ENCODE measurements at regions not wholly inside any gene's neighbourhood (a gene's known extent, or its start where the extent isn't known, plus 50 kb on each side); places are given as distances from the start of the nearest gene placed in this dataset.

DNA sequence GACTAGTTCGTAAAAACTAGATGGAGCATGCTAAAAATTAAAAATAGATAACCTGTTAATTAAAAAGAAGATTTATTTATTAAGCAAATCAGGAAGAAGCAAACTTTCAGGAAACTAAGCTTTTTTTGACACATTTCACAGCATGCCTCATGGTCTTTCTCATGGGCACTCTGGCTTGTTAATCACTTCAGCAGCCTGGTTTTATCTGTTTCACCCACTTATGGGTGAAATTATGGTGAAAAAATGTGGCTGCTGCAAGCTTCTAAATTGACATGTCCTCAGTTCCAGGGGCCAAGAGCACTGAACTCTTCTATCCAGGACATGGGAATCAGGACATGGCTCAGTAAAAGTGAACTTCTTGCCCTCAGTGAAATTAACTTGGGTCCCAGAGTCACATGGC, 468.6 kb upstream of the SYT1 start:
- H3K9ac ChIP-seq (ENCODE audit: low read length), result no peak overlapping the region
- H3K27me3 ChIP-seq (replicated peaks; ENCODE audit: insufficient read depth, low read length), result no peaks in the 10 kb centered on the region
- H3K9me3 ChIP-seq (replicated peaks; ENCODE audit: insufficient read depth, low read length), result no peaks in the 10 kb centered on the region
- H3K79me2 ChIP-seq (ENCODE audit: low read length), result no peaks in the 10 kb centered on the region
- H3K36me3 ChIP-seq (replicated peaks; ENCODE audit: insufficient read depth, low read length), result no peaks in the 10 kb centered on the region
- no peak overlapping the region for H2AFZ ChIP-seq (ENCODE audit: low read length)
- no peaks in the 10 kb centered on the region for H3F3A ChIP-seq (ENCODE audit: insufficient read depth, low read length)
- no peak for DNase-seq
- H3K9me2 ChIP-seq (replicated peaks; ENCODE audit: insufficient read depth, low read length), result no peaks in the 10 kb centered on the region
- no peak overlapping the region for H3K4me2 ChIP-seq (ENCODE audit: low read depth, low read length)
- no peak overlapping the region for H3K4me3 ChIP-seq (ENCODE audit: low read length)
- H3K4me1 ChIP-seq (ENCODE audit: low read length), result no peaks in the 10 kb centered on the region
- TF ChIP-seq EZH2 (optimal IDR thresholded peaks at IDR 0.05; ENCODE audit: low read depth, low read length) (no peak), EZH2phosphoT487 (IDR thresholded peaks at IDR 0.05; ENCODE audit: low read length) (no peak)
- TF ChIP-seq, protein P1, sequence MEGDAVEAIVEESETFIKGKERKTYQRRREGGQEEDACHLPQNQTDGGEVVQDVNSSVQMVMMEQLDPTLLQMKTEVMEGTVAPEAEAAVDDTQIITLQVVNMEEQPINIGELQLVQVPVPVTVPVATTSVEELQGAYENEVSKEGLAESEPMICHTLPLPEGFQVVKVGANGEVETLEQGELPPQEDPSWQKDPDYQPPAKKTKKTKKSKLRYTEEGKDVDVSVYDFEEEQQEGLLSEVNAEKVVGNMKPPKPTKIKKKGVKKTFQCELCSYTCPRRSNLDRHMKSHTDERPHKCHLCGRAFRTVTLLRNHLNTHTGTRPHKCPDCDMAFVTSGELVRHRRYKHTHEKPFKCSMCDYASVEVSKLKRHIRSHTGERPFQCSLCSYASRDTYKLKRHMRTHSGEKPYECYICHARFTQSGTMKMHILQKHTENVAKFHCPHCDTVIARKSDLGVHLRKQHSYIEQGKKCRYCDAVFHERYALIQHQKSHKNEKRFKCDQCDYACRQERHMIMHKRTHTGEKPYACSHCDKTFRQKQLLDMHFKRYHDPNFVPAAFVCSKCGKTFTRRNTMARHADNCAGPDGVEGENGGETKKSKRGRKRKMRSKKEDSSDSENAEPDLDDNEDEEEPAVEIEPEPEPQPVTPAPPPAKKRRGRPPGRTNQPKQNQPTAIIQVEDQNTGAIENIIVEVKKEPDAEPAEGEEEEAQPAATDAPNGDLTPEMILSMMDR (IDR thresholded peaks at IDR 0.05; ENCODE audit: low read length), result no peak
- no peaks in the 10 kb centered on the region for H4K20me1 ChIP-seq (ENCODE audit: insufficient read depth, low read length)
- no peak overlapping the region for H3K27ac ChIP-seq (ENCODE audit: low read length)

DNA sequence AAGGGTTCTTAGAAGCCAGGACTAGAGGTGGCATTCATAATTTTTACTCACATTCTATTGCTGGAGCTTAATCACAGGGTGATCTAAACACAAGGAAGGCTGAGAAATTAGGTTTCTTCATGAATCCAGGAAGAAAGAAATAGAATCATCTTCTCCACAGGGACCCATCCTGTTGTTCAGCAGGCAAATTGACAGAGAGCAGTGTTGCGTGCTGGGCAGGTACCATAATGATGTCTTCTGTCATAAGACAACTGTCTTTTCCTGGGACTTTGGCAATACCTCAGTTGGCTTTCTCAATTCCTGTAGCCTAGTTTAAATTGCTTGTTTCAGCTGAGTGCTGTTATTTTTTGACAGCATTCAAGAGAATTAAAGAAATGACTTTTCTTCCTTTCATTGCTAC, 468.0 kb upstream of the SYT1 start:
- H3K36me3 ChIP-seq (replicated peaks; ENCODE audit: insufficient read depth, low read length), result no peaks in the 10 kb centered on the region
- no peaks in the 10 kb centered on the region for H4K20me1 ChIP-seq (ENCODE audit: insufficient read depth, low read length)
- no peak overlapping the region for H3K27ac ChIP-seq (ENCODE audit: low read length)
- H3K4me3 ChIP-seq (ENCODE audit: low read length), result no peak overlapping the region
- no peak overlapping the region for H2AFZ ChIP-seq (ENCODE audit: low read length)
- DNase-seq, result no peak
- H3F3A ChIP-seq (ENCODE audit: insufficient read depth, low read length), result no peaks in the 10 kb centered on the region
- no peaks in the 10 kb centered on the region for H3K4me1 ChIP-seq (ENCODE audit: low read length)
- TF ChIP-seq EZH2 (optimal IDR thresholded peaks at IDR 0.05; ENCODE audit: low read depth, low read length) (no peak), EZH2phosphoT487 (IDR thresholded peaks at IDR 0.05; ENCODE audit: low read length) (no peak)
- TF ChIP-seq, protein P1 (IDR thresholded peaks at IDR 0.05; ENCODE audit: low read length), result no peak
- H3K9ac ChIP-seq (ENCODE audit: low read length), result no peak overlapping the region
- no peaks in the 10 kb centered on the region for H3K9me2 ChIP-seq (replicated peaks; ENCODE audit: insufficient read depth, low read length)
- no peak overlapping the region for H3K4me2 ChIP-seq (ENCODE audit: low read depth, low read length)
- H3K79me2 ChIP-seq (ENCODE audit: low read length), result no peaks in the 10 kb centered on the region
- H3K9me3 ChIP-seq (replicated peaks; ENCODE audit: insufficient read depth, low read length), result no peaks in the 10 kb centered on the region
- no peaks in the 10 kb centered on the region for H3K27me3 ChIP-seq (replicated peaks; ENCODE audit: insufficient read depth, low read length)

DNA sequence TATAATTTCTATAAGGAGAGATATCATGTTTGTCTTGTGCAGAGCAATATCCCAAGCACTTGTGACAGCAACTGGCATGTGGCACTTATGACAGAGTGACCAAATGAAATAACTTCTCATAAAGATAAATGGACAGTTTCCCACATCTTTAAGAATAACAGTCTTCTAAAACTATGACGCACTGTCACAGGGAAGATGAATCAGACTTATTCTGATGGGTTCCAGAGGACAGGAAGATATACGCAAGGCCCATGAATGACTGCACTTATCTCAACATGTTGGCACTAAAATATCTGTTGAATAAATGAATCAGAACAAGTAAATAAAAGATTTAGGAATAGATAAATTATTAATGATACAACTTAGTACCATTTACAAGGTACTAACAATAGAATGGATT, 465.8 kb upstream of the SYT1 start:
- H3K9me2 ChIP-seq (replicated peaks; ENCODE audit: insufficient read depth, low read length), result no peaks in the 10 kb centered on the region
- no peaks in the 10 kb centered on the region for H3K4me1 ChIP-seq (ENCODE audit: low read length)
- no peak overlapping the region for H2AFZ ChIP-seq (ENCODE audit: low read length)
- H4K20me1 ChIP-seq (ENCODE audit: insufficient read depth, low read length), result no peaks in the 10 kb centered on the region
- H3K36me3 ChIP-seq (replicated peaks; ENCODE audit: insufficient read depth, low read length), result no peaks in the 10 kb centered on the region
- DNase-seq, result no peak
- no peak overlapping the region for H3K9ac ChIP-seq (ENCODE audit: low read length)
- H3K4me3 ChIP-seq (ENCODE audit: low read length), result no peak overlapping the region
- no peaks in the 10 kb centered on the region for H3F3A ChIP-seq (ENCODE audit: insufficient read depth, low read length)
- H3K27me3 ChIP-seq (replicated peaks; ENCODE audit: insufficient read depth, low read length), result no peaks in the 10 kb centered on the region
- H3K9me3 ChIP-seq (replicated peaks; ENCODE audit: insufficient read depth, low read length), result no peaks in the 10 kb centered on the region
- TF ChIP-seq EZH2 (optimal IDR thresholded peaks at IDR 0.05; ENCODE audit: low read depth, low read length) (no peak), EZH2phosphoT487 (IDR thresholded peaks at IDR 0.05; ENCODE audit: low read length) (no peak)
- TF ChIP-seq, protein P1 (IDR thresholded peaks at IDR 0.05; ENCODE audit: low read length), result no peak
- H3K79me2 ChIP-seq (ENCODE audit: low read length), result no peaks in the 10 kb centered on the region
- H3K27ac ChIP-seq (ENCODE audit: low read length), result no peak overlapping the region
- H3K4me2 ChIP-seq (ENCODE audit: low read depth, low read length), result no peak overlapping the region
